ENCODE measurements at regions not wholly inside any gene's neighbourhood (a gene's known extent, or its start where the extent isn't known, plus 50 kb on each side); places are given as distances from the start of the nearest gene placed in this dataset.
A peak's percentile ranks its signal among the peaks of the same experiment; 100 is the strongest.

GRCh38 chr12:126554625-126555024 is 1489.4 kb downstream of the AACS start:
- H3K9ac ChIP-seq (ENCODE audit: extremely low read depth, insufficient read length, low read length): no peak overlapping the region
- H3K14ac ChIP-seq (ENCODE audit: insufficient read depth, low read length): no peak overlapping the region
- H4K20me1 ChIP-seq (ENCODE audit: control insufficient read depth, insufficient read depth, insufficient read length): no peaks in the 10 kb centered on the region
- H3K4ac ChIP-seq (ENCODE audit: low read depth, low read length): no peak overlapping the region
- WGBS (ENCODE audit: extremely low coverage, insufficient read length, low lambda C conversion rate): no CpG with 5 or more reads among the region's 7 CpGs
- H3T11ph ChIP-seq (ENCODE audit: low read length): no peak overlapping the region
- no peaks in the 10 kb centered on the region; the same call in 1 of the 2 replicates for H3K4me1 ChIP-seq (ENCODE audit: insufficient read depth, low read length)
- H4K8ac ChIP-seq (replicated peaks; ENCODE audit: insufficient read length, low read depth, low read length): no peak overlapping the region
- H3K23ac ChIP-seq (ENCODE audit: insufficient read length, low read depth, low read length): no peak overlapping the region
- H2BK20ac ChIP-seq (ENCODE audit: low read depth, low read length, poor library complexity, severe bottlenecking): no peak overlapping the region
- no peaks in the 10 kb centered on the region for H3K79me1 ChIP-seq (ENCODE audit: insufficient read depth, low read depth, low read length, poor library complexity, severe bottlenecking)
- no peak for TF ChIP-seq CTCF (conservative IDR thresholded peaks at IDR 0.05)
- peaks cover 0 to 4% (median 0%) of the 10 kb centered on the region in 3 experiments; a peak in 1 of 7 replicates for H3K36me3 Mint-ChIP-seq (ENCODE audit: insufficient read depth in 1 of 3, low read depth in 3 of 3)
- no peaks in the 10 kb centered on the region for H3K79me2 ChIP-seq (ENCODE audit: insufficient read depth, low read length)
- peaks cover 5% of the 10 kb centered on the region; the same call in 1 of the 2 replicates for H3K27me3 Mint-ChIP-seq (ENCODE audit: low read depth)
- H3K4me2 ChIP-seq (ENCODE audit: insufficient read depth, insufficient read length, low read length): peak overlapping the region; percentile 36
- peaks cover 38 to 42% of the 10 kb centered on the region in 2 experiments for H3K4me1 Mint-ChIP-seq
- H2AK5ac ChIP-seq (ENCODE audit: insufficient read length, low read length): no peak overlapping the region
- H3K9me3 Mint-ChIP-seq: peaks cover 0 to 5% of the 10 kb centered on the region in 2 experiments; a peak in 1 of 5 replicates
- H2BK5ac ChIP-seq (ENCODE audit: insufficient read length, low read length): no peak overlapping the region
- no peak overlapping the region for H3K27ac ChIP-seq (ENCODE audit: insufficient read length, low read depth, low read length)
- no peak overlapping the region for H3K56ac ChIP-seq (ENCODE audit: insufficient read length, low read depth, low read length)
- H3K27ac Mint-ChIP-seq: peak overlapping the region in 1 of 3 experiments; percentile 76; a peak in 1 of 7 replicates
- H3K27me3 ChIP-seq (ENCODE audit: insufficient read depth, low read length): no peaks in the 10 kb centered on the region
- H2BK15ac ChIP-seq (ENCODE audit: low read depth, low read length): no peak overlapping the region
- no peaks in the 10 kb centered on the region for H3K23me2 ChIP-seq (ENCODE audit: insufficient read length, low read depth, low read length, poor library complexity, severe bottlenecking)
- no peak overlapping the region for H4K91ac ChIP-seq (ENCODE audit: insufficient read length, low read depth, low read length)
- H3K4me3 Mint-ChIP-seq: no peak overlapping the region; a peak in 2 of 5 replicates
- H3K9me3 ChIP-seq (ENCODE audit: control insufficient read depth, low read depth, low read length): no peaks in the 10 kb centered on the region
- no peak overlapping the region for H2BK12ac ChIP-seq (ENCODE audit: insufficient read length, low read depth, low read length)
- no peak overlapping the region for H3K18ac ChIP-seq (ENCODE audit: insufficient read length, low read depth, low read length)
- no peak overlapping the region for H2AFZ ChIP-seq (ENCODE audit: low read length)
- peak; percentile 57 for DNase-seq
- H2BK120ac ChIP-seq (ENCODE audit: low read depth, low read length, poor library complexity, severe bottlenecking): no peak overlapping the region
- H4K5ac ChIP-seq (ENCODE audit: insufficient read length, low read depth, low read length): no peak overlapping the region

Data from H9 (cell line).